ENCODE measurements at regions not wholly inside any gene's neighbourhood (a gene's known extent, or its start where the extent isn't known, plus 50 kb on each side); places are given as distances from the start of the nearest gene placed in this dataset.

DNA sequence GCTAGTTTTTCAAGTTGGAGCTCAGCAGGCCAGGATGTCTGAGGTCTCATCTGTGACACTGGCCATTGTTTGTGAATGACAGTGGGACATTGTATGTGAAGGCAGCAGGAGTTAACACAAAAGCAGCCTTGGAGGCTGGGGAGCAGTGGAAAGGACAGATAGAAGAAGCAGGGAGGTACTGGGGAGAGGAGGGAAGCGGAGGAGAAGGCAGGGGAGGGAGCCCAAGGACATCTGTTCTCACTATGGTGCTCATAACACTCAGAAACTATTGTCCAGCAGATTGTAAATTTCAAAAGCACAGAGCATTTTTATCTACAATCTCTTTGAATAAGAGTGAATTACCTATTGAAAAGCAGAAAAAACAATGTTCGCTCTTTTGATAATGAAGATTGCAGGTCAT, 253.6 kb upstream of the DIPK2B start (continued):
- TF ChIP-seq REPIN1 (CRISPR knock-in tag; IDR thresholded peaks at IDR 0.05; ENCODE audit: borderline replicate concordance, low read depth) = no peak
- TF ChIP-seq POLR2A (IDR thresholded peaks at IDR 0.05; ENCODE audit: insufficient read depth in 1 of 2, low read depth in 2 of 2, low read length in 2 of 2) = no peak
- no peak for TF ChIP-seq ZNF577 (CRISPR knock-in tag; IDR thresholded peaks at IDR 0.05; ENCODE audit: borderline replicate concordance, low read depth)
- no peak for TF ChIP-seq PLSCR1 (CRISPR knock-in tag; IDR thresholded peaks at IDR 0.05; ENCODE audit: borderline replicate concordance)
- TF ChIP-seq UBTF (CRISPR knock-in tag; IDR thresholded peaks at IDR 0.05) = no peak
- TF ChIP-seq ZNF749 (CRISPR knock-in tag; IDR thresholded peaks at IDR 0.05; ENCODE audit: borderline replicate concordance) = no peak
- no peak for TF ChIP-seq ZNF317 (CRISPR knock-in tag; IDR thresholded peaks at IDR 0.05)
- no peak for TF ChIP-seq ZNF691 (CRISPR knock-in tag; IDR thresholded peaks at IDR 0.05; ENCODE audit: borderline replicate concordance, low read depth)

GRCh38 chrX:45449982-45450381, 249.3 kb upstream of the DIPK2B start:
- no peak for TF ChIP-seq RFXAP (CRISPR knock-in tag; IDR thresholded peaks at IDR 0.05; ENCODE audit: borderline replicate concordance)
- no peak for TF ChIP-seq ZNF761 (CRISPR knock-in tag; conservative IDR thresholded peaks at IDR 0.05)
- TF ChIP-seq ZFP36L1 (CRISPR knock-in tag; IDR thresholded peaks at IDR 0.05) = no peak
- no peak for TF ChIP-seq PAX8 (CRISPR knock-in tag; IDR thresholded peaks at IDR 0.05; ENCODE audit: borderline replicate concordance)
- TF ChIP-seq ZFP1 (CRISPR knock-in tag; IDR thresholded peaks at IDR 0.05) = no peak
- TF ChIP-seq POGK (CRISPR knock-in tag; conservative IDR thresholded peaks at IDR 0.05) = no peak
- TF ChIP-seq ISX (CRISPR knock-in tag; conservative IDR thresholded peaks at IDR 0.05) = no peak
- TF ChIP-seq ZNF12 (CRISPR knock-in tag; IDR thresholded peaks at IDR 0.05) = no peak
- no peak for TF ChIP-seq ZNF256 (CRISPR knock-in tag; conservative IDR thresholded peaks at IDR 0.05)
- TF ChIP-seq GTF3A (CRISPR knock-in tag; conservative IDR thresholded peaks at IDR 0.05) = no peak
- Histone ChIP-seq H3K27ac (ENCODE audit: extremely low read length, insufficient read depth, low read length) (no peak overlapping the region), H3K27me3 (ENCODE audit: control insufficient read depth in 1 of 2, insufficient read depth in 2 of 2, low read length in 2 of 2) (no peaks in the 10 kb centered on the region), H3K36me3 (replicated peaks in 1 of 2; ENCODE audit: control insufficient read depth in 1 of 2, insufficient read depth in 2 of 2, low read length in 2 of 2) (no peaks in the 10 kb centered on the region), H3K4me2 (ENCODE audit: low read depth, low read length) (no peak overlapping the region), H3K9ac (ENCODE audit: insufficient read depth, low read depth, low read length) (no peak overlapping the region), H4K20me1 (ENCODE audit: insufficient read depth, low read length) (no peaks in the 10 kb centered on the region), H3K4me1 (ENCODE audit: insufficient read depth, low read length) (no peaks in the 10 kb centered on the region), H3K4me3 (replicated peaks in 1 of 3; ENCODE audit: insufficient read depth in 1 of 3, low read depth in 2 of 3, low read length in 3 of 3) (no peak overlapping the region), H2AFZ (ENCODE audit: low read length) (no peak overlapping the region), H3K9me3 (ENCODE audit: low read length) (no peaks in the 10 kb centered on the region), H3K79me2 (ENCODE audit: insufficient read depth, low read length) (no peaks in the 10 kb centered on the region)
- FAIRE-seq (no peak), ATAC-seq (no peak), DNase-seq (ENCODE audit: low spot score) (no peak)
- in situ Hi-C loops (cut with HindIII; ENCODE audit: extremely low pct_ligation_motif_present, low pct_unique_long_range_greater_than_20kb) = no loop called here
- ChIA-PET CTCF (ENCODE audit: low intra/inter-chr PET ratio, low total read pairs) (no interaction called here), POLR2A (no interaction called here)
- intact Hi-C loops (cut with micrococcal nuclease; ENCODE audit: unreplicated experiment) = no loop called here
- no TSS peak for BruUV-seq (replicated peaks)
- 0% methylated on average over 1 of the region's 1 CpG for WGBS (ENCODE audit: low lambda C conversion rate)
